ENCODE measurements at regions not wholly inside any gene's neighbourhood (a gene's known extent, or its start where the extent isn't known, plus 50 kb on each side); places are given as distances from the start of the nearest gene placed in this dataset.
A peak's percentile ranks its signal among the peaks of the same experiment; 100 is the strongest.

GRCh38 chr5:143696921-143697320, 115.0 kb upstream of the HMHB1 start:
- no peak for DNase-seq
- POLR2A ChIA-PET: no interaction called here

GRCh38 chr5:143695941-143696340, 116.0 kb upstream of the HMHB1 start:
- Histone ChIP-seq H3K4me3 (ENCODE audit: low read length) (no peak overlapping the region), H3K36me3 (ENCODE audit: insufficient read depth, low read length) (no peaks in the 10 kb centered on the region), H3K4me1 (ENCODE audit: insufficient read depth, low read length) (peaks cover 21% of the 10 kb centered on the region), H3K27ac (ENCODE audit: low read depth, low read length) (no peak overlapping the region), H3K9me3 (ENCODE audit: low read length) (no peaks in the 10 kb centered on the region), H3K27me3 (ENCODE audit: insufficient read depth, low read length, poor library complexity, severe bottlenecking) (no peaks in the 10 kb centered on the region)
- Mint-ChIP-seq H3K27me3 (no peaks in the 10 kb centered on the region), H3K4me1 (peaks cover 41 to 53% (median 45%) of the 10 kb centered on the region in 3 donors), H3K4me3 (no peak overlapping the region), H3K36me3 (peaks cover 0 to 3% (median 0%) of the 10 kb centered on the region in 3 donors), H3K9me3 (peaks cover 0 to 2% (median 0%) of the 10 kb centered on the region in 5 donors), H3K27ac (peak overlapping the region in 1 of 8 donors; percentile 4)
- DNase-seq: no peak
- ChIA-PET CTCF (no interaction called here), POLR2A (no interaction called here)

More at GRCh38 chr5:143696921-143697320, 115.0 kb upstream of the HMHB1 start:
- Mint-ChIP-seq H3K4me1 (peaks cover 38 to 50% (median 45%) of the 10 kb centered on the region in 3 donors), H3K9me3 (peaks cover 0 to 2% (median 0%) of the 10 kb centered on the region in 5 donors), H3K36me3 (peaks cover 0 to 3% (median 0%) of the 10 kb centered on the region in 3 donors), H3K27me3 (no peaks in the 10 kb centered on the region), H3K27ac (peak overlapping the region in 1 of 8 donors; percentile 48), H3K4me3 (no peak overlapping the region)
- no peaks in the 10 kb centered on the region for H3K9me3 ChIP-seq (ENCODE audit: low read length)
- no peak overlapping the region for H3K27ac ChIP-seq (ENCODE audit: low read depth, low read length)
- peaks cover 21% of the 10 kb centered on the region for H3K4me1 ChIP-seq (ENCODE audit: insufficient read depth, low read length)
- H3K36me3 ChIP-seq (ENCODE audit: insufficient read depth, low read length): no peaks in the 10 kb centered on the region
- H3K27me3 ChIP-seq (ENCODE audit: insufficient read depth, low read length, poor library complexity, severe bottlenecking): no peaks in the 10 kb centered on the region
- CTCF ChIA-PET: interaction anchor here (1.4 kb wide), 1 partner anchor 12 kb away, joined by 4 read pairs; no protein-coding TSS in a partner anchor
- no peak overlapping the region for H3K4me3 ChIP-seq (ENCODE audit: low read length)

GRCh38 chr5:143695244-143695864, 116.6 kb upstream of the HMHB1 start:
- Mint-ChIP-seq H3K36me3 (peaks cover 0 to 8% (median 3%) of the 10 kb centered on the region in 3 donors), H3K9me3 (peaks cover 0 to 4% (median 4%) of the 10 kb centered on the region in 5 donors), H3K4me3 (peak overlapping the region in 1 of 7 donors; percentile 79), H3K27me3 (no peaks in the 10 kb centered on the region), H3K27ac (peak overlapping the region in 5 of 8 donors; percentile 63 to 95 (median 88)), H3K4me1 (peaks cover 41 to 53% (median 45%) of the 10 kb centered on the region in 3 donors)
- Histone ChIP-seq H3K27me3 (ENCODE audit: insufficient read depth, low read length, poor library complexity, severe bottlenecking) (no peaks in the 10 kb centered on the region), H3K4me1 (ENCODE audit: insufficient read depth, low read length) (peaks cover 21% of the 10 kb centered on the region), H3K36me3 (ENCODE audit: insufficient read depth, low read length) (no peaks in the 10 kb centered on the region), H3K9me3 (ENCODE audit: low read length) (no peaks in the 10 kb centered on the region), H3K4me3 (ENCODE audit: low read length) (no peak overlapping the region), H3K27ac (ENCODE audit: low read depth, low read length) (no peak overlapping the region)
- no peak for DNase-seq
- CTCF ChIA-PET: no interaction called here
- POLR2A ChIA-PET: no interaction called here

GRCh38 chr5:143694357-143694756, 117.6 kb upstream of the HMHB1 start:
- H3K27me3 ChIP-seq (ENCODE audit: insufficient read depth, low read length, poor library complexity, severe bottlenecking): no peaks in the 10 kb centered on the region
- no peak overlapping the region for H3K4me3 ChIP-seq (ENCODE audit: low read length)
- H3K27me3 Mint-ChIP-seq: no peaks in the 10 kb centered on the region
- H3K9me3 Mint-ChIP-seq: peaks cover 6 to 14% (median 12%) of the 10 kb centered on the region in 5 donors
- no peaks in the 10 kb centered on the region for H3K9me3 ChIP-seq (ENCODE audit: low read length)
- H3K36me3 ChIP-seq (ENCODE audit: insufficient read depth, low read length): no peaks in the 10 kb centered on the region
- H3K4me1 Mint-ChIP-seq: peaks cover 41 to 53% (median 45%) of the 10 kb centered on the region in 3 donors
- CTCF ChIA-PET: no interaction called here
- POLR2A ChIA-PET: interaction anchor here (0.6 to 1.1 kb wide), 3 partner anchors 89 to 692 kb away, joined by 3 to 5 read pairs (median 3); no protein-coding TSS in a partner anchor
- peaks cover 0 to 16% (median 3%) of the 10 kb centered on the region in 3 donors for H3K36me3 Mint-ChIP-seq
- peak overlapping the region in 6 of 7 donors; percentile 41 to 79 (median 62) for H3K4me3 Mint-ChIP-seq
- peaks cover 21% of the 10 kb centered on the region for H3K4me1 ChIP-seq (ENCODE audit: insufficient read depth, low read length)
- peak overlapping the region; percentile 70 to 95 (median 86) for H3K27ac Mint-ChIP-seq
- H3K27ac ChIP-seq (ENCODE audit: low read depth, low read length): no peak overlapping the region
- peak in 1 of 5 donors; percentile 47 for DNase-seq

GRCh38 chr5:143693651-143694252, 118.2 kb upstream of the HMHB1 start:
- Histone ChIP-seq H3K27ac (ENCODE audit: low read depth, low read length) (no peak overlapping the region), H3K4me1 (ENCODE audit: insufficient read depth, low read length) (peaks cover 21% of the 10 kb centered on the region), H3K36me3 (ENCODE audit: insufficient read depth, low read length) (no peaks in the 10 kb centered on the region), H3K9me3 (ENCODE audit: low read length) (no peaks in the 10 kb centered on the region), H3K4me3 (ENCODE audit: low read length) (no peak overlapping the region), H3K27me3 (ENCODE audit: insufficient read depth, low read length, poor library complexity, severe bottlenecking) (no peaks in the 10 kb centered on the region)
- DNase-seq: peak in 1 of 5 donors; percentile 56
- CTCF ChIA-PET: interaction anchor here (1.1 kb wide), 1 partner anchor 495 kb away, joined by 3 read pairs; no protein-coding TSS in a partner anchor
- Mint-ChIP-seq H3K27me3 (no peaks in the 10 kb centered on the region), H3K4me3 (peak overlapping the region in 6 of 7 donors; percentile 18 to 79 (median 64)), H3K9me3 (peaks cover 6 to 14% (median 12%) of the 10 kb centered on the region in 5 donors), H3K27ac (peak overlapping the region; percentile 70 to 95 (median 86)), H3K4me1 (peaks cover 39 to 47% (median 43%) of the 10 kb centered on the region in 3 donors), H3K36me3 (peaks cover 0 to 15% (median 3%) of the 10 kb centered on the region in 3 donors)
- POLR2A ChIA-PET: interaction anchor here (0.6 to 1.1 kb wide), 5 partner anchors 11 to 278 kb away, joined by 3 to 9 read pairs (median 4); no protein-coding TSS in a partner anchor

- Mint-ChIP-seq H3K36me3 (peaks cover 0 to 26% (median 3%) of the 10 kb centered on the region in 3 donors), H3K4me1 (peaks cover 34 to 39% (median 35%) of the 10 kb centered on the region in 3 donors), H3K4me3 (peak overlapping the region in 1 of 7 donors; percentile 41), H3K27me3 (peaks cover 0 to under 1% of the 10 kb centered on the region in 2 donors), H3K9me3 (peaks cover 6 to 16% (median 14%) of the 10 kb centered on the region in 5 donors), H3K27ac (no peak overlapping the region)
- no peak overlapping the region for H3K27ac ChIP-seq (ENCODE audit: low read depth, low read length)
- H3K4me3 ChIP-seq (ENCODE audit: low read length): no peak overlapping the region
- DNase-seq: no peak
- CTCF ChIA-PET: no interaction called here
- no peaks in the 10 kb centered on the region for H3K9me3 ChIP-seq (ENCODE audit: low read length)
- POLR2A ChIA-PET: no interaction called here
- no peaks in the 10 kb centered on the region for H3K36me3 ChIP-seq (ENCODE audit: insufficient read depth, low read length)
- H3K27me3 ChIP-seq (ENCODE audit: insufficient read depth, low read length, poor library complexity, severe bottlenecking): no peaks in the 10 kb centered on the region
- H3K4me1 ChIP-seq (ENCODE audit: insufficient read depth, low read length): peaks cover 21% of the 10 kb centered on the region
These were observed 119.6 kb upstream of the HMHB1 start for GRCh38 chr5:143692342-143692741.

- H3K4me3 Mint-ChIP-seq: no peak overlapping the region
- CTCF ChIA-PET: no interaction called here
These were observed 120.0 kb upstream of the HMHB1 start for GRCh38 chr5:143691945-143692290.

More at GRCh38 chr5:143691945-143692290, 120.0 kb upstream of the HMHB1 start:
- no peak overlapping the region for H3K27ac Mint-ChIP-seq
- Histone ChIP-seq H3K27me3 (ENCODE audit: insufficient read depth, low read length, poor library complexity, severe bottlenecking) (no peaks in the 10 kb centered on the region), H3K36me3 (ENCODE audit: insufficient read depth, low read length) (no peaks in the 10 kb centered on the region), H3K4me3 (ENCODE audit: low read length) (no peak overlapping the region), H3K27ac (ENCODE audit: low read depth, low read length) (no peak overlapping the region), H3K4me1 (ENCODE audit: insufficient read depth, low read length) (peaks cover 21% of the 10 kb centered on the region), H3K9me3 (ENCODE audit: low read length) (no peaks in the 10 kb centered on the region)
- H3K36me3 Mint-ChIP-seq: peaks cover 0 to 26% (median 3%) of the 10 kb centered on the region in 3 donors
- no peak for DNase-seq
- POLR2A ChIA-PET: no interaction called here
- H3K9me3 Mint-ChIP-seq: peaks cover 6 to 17% (median 16%) of the 10 kb centered on the region in 5 donors
- H3K4me1 Mint-ChIP-seq: peaks cover 34 to 39% (median 35%) of the 10 kb centered on the region in 3 donors
- peaks cover 0 to 1% of the 10 kb centered on the region in 2 donors for H3K27me3 Mint-ChIP-seq

Measured in CD8-positive, alpha-beta memory T cell (primary cell).